IPS-15b (cell line): ENCODE measurements at regions not wholly inside any gene's neighbourhood (a gene's known extent, or its start where the extent isn't known, plus 50 kb on each side); places are given as distances from the start of the nearest gene placed in this dataset.
"Not testable (repeated sequence)": the region's sequence is repeated elsewhere in the genome, so short reads cannot be mapped to it uniquely, and the experiment has no call there.

Experiments
- H3K27me3 ChIP-seq: one replicate; pipeline ENCODE4 v1.6.1; 2013; ENCODE audit warnings: low read length; ENCODE audit not compliant: control insufficient read depth, insufficient read depth
- H3K36me3 ChIP-seq: one replicate; pipeline ENCODE4 v1.6.1; 2013; ENCODE audit warnings: low read length; ENCODE audit not compliant: control insufficient read depth, insufficient read depth
- H3K4me1 ChIP-seq: one replicate; pipeline ENCODE4 v1.6.1; 2013; ENCODE audit warnings: mild to moderate bottlenecking, low read length; ENCODE audit not compliant: control insufficient read depth, insufficient read depth
- H3K4me3 ChIP-seq: one replicate; pipeline ENCODE4 v1.5.1; 2013; ENCODE audit warnings: low read depth, low read length
- H3K9ac ChIP-seq: one replicate; pipeline ENCODE4 v1.6.1; 2013; ENCODE audit warnings: low read depth, mild to moderate bottlenecking, low read length
- H3K9me3 ChIP-seq: one replicate; pipeline ENCODE4 v1.6.1; 2013; ENCODE audit warnings: mild to moderate bottlenecking, low read length; ENCODE audit not compliant: control insufficient read depth, insufficient read depth

GRCh38 chr7:98778421-98778820 is 91.4 kb downstream of the TMEM130 start:
- Histone ChIP-seq H3K27me3 (no peaks in the 10 kb centered on the region), H3K4me3 (no peak overlapping the region), H3K9me3 (no peaks in the 10 kb centered on the region), H3K4me1 (no peaks in the 10 kb centered on the region), H3K9ac (no peak overlapping the region), H3K36me3 (no peaks in the 10 kb centered on the region)

DNA sequence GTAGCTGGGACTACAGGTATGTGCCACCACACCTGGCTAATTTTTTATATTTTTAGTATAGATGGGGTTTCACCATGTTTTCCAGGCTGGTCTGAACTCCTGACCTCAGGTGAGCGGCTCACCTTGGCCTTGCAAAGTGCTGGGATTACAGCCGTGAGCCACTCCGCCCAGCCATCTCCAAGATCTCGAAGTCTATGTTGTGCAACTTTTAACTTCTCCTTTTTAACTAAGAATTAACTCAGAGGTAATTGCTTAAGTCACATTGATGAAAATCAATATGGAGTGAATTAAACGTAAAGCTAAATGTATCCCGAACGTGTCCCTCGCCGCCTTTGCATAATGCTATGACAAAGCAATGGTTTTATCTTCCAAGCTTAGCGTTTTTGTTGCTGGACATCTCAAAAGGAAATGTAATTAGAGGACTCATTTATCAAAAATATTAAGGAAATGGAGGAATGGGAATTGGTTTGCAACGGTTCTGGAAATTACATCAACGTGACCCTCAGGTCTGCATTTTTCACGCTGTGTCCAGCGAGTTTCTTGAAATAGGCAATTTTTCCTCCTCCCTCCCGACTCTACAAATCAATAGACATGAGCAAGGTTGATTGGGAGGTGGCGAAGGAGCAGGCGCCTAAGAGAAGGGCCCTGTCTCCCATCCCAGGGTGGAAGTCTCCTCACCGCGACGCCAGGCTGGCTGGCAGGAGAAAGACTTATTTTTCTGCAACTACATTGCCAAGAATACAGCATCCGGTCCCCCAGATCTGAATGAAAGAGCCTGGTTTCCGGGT is 89.8 kb downstream of the TMEM130 start:
- H3K9me3 ChIP-seq: no peaks in the 10 kb centered on the region
- no peak overlapping the region for H3K9ac ChIP-seq
- H3K36me3 ChIP-seq: no peaks in the 10 kb centered on the region
- no peaks in the 10 kb centered on the region for H3K27me3 ChIP-seq
- no peak overlapping the region for H3K4me3 ChIP-seq
- no peaks in the 10 kb centered on the region for H3K4me1 ChIP-seq

GRCh38 chr7:98784216-98784785 is 85.5 kb downstream of the TMEM130 start:
- Histone ChIP-seq H3K4me1 (no peaks in the 10 kb centered on the region), H3K9ac (no peak overlapping the region), H3K9me3 (no peaks in the 10 kb centered on the region), H3K36me3 (no peaks in the 10 kb centered on the region), H3K27me3 (no peaks in the 10 kb centered on the region), H3K4me3 (no peak overlapping the region)

DNA sequence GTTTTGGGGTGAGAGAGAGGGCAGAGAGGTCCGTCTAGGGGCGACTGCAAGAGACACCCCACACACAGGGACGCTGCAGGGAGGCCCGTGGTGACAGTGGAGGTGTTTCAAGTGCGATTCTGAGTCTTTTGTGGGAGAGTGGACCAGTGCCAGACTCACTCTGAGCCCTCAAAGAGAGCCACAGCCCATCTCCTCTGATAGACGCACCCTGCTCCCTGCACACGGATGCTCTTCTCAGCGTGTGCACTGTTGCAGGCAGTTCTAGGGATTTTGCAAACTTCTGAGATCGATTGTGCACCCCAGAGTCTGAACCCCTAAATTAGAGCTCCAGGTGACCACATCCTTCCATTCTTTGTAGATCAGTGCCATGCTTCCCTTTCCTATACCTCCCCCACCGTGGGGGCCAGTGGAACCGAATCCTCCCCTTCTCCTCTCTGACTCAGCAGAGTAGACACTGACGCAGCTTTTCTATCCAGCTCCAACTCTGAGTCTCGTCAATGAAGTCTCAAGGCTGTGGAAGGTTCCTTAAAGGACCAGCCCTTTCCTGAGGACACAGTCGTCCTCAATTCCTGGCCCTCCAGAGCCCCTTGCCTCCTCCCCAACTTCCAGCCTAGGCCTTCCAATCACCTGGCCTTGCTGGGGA is 83.8 kb downstream of the TMEM130 start:
- H3K9ac ChIP-seq: no peak overlapping the region

DNA sequence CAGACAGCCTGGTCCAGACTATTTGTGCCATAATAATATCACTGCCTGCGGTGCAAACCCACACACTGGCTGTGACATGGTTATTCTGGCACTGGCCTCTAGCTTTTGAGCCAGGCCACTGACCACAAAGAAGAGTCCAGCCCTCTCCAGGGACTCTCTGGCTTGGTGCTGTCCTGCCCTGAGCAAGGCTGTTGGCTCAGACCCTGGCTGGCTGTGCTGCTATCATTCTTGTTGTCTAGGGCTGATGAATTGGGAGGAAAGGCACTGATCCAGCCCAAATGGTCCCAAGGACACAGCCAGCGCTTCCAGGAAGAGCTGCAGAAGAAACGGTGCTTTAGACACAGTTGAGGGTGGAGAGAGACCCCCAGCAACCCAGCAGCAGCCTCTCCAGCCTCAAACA is 80.8 kb downstream of the TMEM130 start:
- H3K36me3 ChIP-seq: no peaks in the 10 kb centered on the region
- no peaks in the 10 kb centered on the region for H3K9me3 ChIP-seq
- H3K4me3 ChIP-seq: no peak overlapping the region
- H3K9ac ChIP-seq: no peak overlapping the region
- H3K4me1 ChIP-seq: no peaks in the 10 kb centered on the region
- no peaks in the 10 kb centered on the region for H3K27me3 ChIP-seq

More for the DNA sequence above, 83.8 kb downstream of the TMEM130 start:
- Histone ChIP-seq H3K36me3 (no peaks in the 10 kb centered on the region), H3K4me1 (no peaks in the 10 kb centered on the region), H3K27me3 (no peaks in the 10 kb centered on the region), H3K4me3 (no peak overlapping the region), H3K9me3 (no peaks in the 10 kb centered on the region)

- not testable (repeated sequence) for H3K36me3 ChIP-seq, H3K27me3 ChIP-seq, H3K9me3 ChIP-seq, H3K4me3 ChIP-seq, H3K9ac ChIP-seq, H3K4me1 ChIP-seq
Observed at GRCh38 chr7:98794453-98794852, 75.4 kb downstream of the TMEM130 start.

- Histone ChIP-seq H3K4me3 (no peak overlapping the region), H3K4me1 (no peaks in the 10 kb centered on the region), H3K9ac (no peak overlapping the region), H3K9me3 (peaks cover 5% of the 10 kb centered on the region), H3K36me3 (no peaks in the 10 kb centered on the region), H3K27me3 (no peaks in the 10 kb centered on the region)
Observed at GRCh38 chr7:98795741-98796493, 73.9 kb downstream of the TMEM130 start.
